ENCODE measurements at regions not wholly inside any gene's neighbourhood (a gene's known extent, or its start where the extent isn't known, plus 50 kb on each side); places are given as distances from the start of the nearest gene placed in this dataset.
"Not testable (repeated sequence)": the region's sequence is repeated elsewhere in the genome, so short reads cannot be mapped to it uniquely, and the experiment has no call there.

DNA sequence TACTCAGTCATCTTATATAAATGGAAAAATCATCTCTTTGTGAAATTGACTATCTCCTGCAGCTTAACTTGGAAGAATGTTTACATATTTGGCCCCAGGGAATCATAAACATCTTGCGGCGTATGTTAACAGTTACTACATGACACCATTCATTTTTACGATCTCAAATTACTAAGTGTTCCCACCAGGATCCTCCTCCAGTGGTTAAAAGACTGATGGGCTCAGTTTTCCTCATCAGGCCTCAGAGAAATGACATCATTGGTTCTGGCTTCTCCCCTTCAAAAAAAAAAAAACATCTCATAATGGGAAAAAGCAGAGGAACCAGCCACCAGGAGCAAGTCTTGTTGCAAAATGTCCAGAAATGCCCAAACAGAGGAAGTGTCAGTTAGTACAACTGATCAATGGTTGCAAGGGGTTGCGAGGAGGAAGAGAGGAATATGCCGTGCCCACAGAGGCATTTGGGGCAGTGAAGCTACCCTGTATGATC, 70.5 kb upstream of the LIPC start:
- no peak for DNase-seq (ENCODE audit: low read depth)

DNA sequence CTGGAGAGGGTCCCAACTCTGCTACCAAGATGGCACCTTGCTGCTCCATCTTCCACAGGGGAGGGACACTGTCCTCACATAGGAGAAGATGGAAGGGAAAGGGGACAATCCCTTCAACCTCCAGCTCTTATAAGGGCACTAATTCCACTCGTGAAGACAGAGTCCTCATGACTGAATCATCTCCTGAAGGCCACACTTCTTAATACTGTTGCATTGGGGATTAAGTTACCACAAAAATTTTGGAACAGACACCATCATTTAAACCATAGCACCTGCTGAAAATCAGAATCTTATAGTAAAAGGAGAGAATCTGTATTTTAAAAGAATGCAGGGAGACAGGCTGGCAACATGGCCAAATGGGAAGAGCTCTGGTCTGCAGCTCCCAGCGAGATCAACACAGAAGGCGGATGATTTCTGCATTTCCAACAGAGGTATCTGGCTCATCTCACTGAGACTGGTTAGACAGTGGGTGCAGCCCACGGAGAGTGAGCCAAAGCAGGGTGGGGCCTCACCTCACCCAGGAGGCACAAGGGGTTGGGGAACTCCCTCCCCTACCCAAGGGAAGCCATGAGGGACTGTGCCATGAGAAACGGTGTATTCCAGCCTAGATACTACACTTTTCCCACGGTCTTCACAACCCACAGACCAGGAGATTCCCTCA, 69.4 kb upstream of the LIPC start:
- no peak for DNase-seq (ENCODE audit: low read depth)

DNA sequence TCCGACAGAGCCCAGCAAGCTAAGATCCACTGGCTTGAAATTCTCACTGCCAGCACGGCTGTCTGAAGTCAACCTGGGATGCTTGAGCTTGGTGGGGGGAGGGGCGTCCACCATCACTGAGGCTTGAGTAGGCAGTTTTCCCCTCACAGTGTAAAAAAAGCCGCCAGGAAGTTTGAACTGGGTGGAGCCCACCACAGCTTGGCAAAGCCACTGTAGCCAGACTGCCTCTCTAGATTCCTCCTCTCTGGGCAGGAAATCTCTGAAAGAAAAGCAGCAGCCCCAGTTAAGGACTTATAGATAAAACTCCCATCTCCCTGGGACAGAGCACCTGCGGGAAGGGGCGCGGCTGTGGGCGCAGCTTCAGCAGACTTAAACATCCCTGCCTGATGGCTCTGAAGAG, 68.7 kb upstream of the LIPC start:
- not testable (repeated sequence) for DNase-seq (ENCODE audit: low read depth)

DNA sequence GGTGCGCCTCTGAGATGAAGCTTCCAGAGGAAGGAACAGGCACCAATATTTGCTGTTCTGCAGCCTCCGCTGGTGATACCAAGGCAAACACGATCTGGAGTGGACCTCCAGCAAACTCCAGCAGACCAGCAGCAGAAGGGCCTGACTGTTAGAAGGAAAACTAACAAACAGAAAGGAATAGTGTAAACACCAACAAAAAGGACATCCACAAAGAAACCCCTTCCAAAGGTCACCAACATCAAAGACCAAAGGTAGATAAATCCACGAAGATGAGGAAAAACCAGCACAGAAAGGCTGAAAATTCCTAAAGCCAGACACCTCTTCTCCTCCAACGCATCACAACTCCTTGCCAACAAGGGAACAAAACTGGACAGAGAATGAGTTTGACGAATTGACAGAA, 68.1 kb upstream of the LIPC start:
- not testable (repeated sequence) for DNase-seq (ENCODE audit: low read depth)

DNA sequence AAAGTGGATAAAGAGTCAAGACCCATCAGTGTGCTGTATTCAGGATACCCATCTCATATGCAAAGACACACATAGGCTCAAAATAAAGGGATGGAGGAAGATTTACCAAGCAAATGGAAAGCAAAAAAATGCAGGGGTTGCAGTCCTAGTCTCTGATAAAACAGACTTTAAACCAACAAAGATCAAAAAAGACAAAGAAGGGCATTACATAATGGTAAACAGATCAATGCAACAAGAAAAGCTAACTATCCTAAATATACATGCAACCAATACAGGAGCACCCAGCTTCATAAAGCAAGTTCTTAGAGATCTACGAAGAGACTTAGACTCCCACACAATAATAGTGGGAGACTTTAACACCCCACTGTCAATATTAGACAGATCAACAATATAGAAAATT, 66.7 kb upstream of the LIPC start:
- DNase-seq (ENCODE audit: low read depth) = not testable (repeated sequence)

DNA sequence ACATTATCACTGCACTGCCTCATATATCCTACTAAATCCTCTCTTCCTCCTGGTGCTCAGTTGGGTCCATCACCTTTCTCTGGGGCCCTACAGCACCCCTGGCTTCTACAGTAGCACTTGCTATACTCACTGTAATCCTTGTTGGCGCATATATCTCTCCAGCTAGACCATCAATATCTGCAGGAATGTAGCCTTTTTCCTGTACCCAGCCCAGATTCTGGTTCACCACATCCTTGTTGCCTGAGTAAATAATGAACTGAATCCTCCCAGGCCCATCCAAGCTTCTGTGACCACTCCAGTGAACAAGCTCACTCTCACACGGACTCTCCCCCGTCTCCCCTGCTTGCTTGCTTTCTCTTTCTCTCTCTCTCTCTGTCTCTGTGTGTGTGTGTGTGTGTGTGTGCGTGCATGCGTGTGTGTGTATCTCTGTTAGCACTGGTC, 62.5 kb upstream of the LIPC start:
- peak; percentile 53 for DNase-seq (ENCODE audit: low read depth)

- no peak for DNase-seq (ENCODE audit: low read depth)
Observed at GRCh38 chr15:58369956-58370355, 61.8 kb upstream of the LIPC start.

GRCh38 chr15:58374147-58374546, 57.6 kb upstream of the LIPC start:
- DNase-seq (ENCODE audit: low read depth) = no peak

DNA sequence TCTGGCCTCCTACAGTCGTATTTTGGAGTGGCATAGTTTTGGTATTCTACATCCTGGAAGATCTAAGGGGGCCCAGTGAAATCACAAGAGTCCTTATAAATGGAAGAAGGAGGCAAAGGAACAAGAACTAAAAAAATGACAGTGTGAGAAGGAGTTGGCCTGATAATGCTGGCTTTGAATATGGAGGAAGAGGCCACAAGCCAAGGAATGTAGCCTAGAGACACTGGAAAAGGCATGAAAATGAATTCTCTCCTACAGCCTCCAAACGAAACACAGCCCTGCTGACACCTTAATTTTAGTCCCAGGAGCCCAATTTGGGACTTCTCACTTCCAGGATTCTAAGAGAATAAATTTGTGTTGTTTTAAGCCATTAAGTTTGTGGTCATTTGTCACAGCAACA, 54.6 kb upstream of the LIPC start:
- DNase-seq (ENCODE audit: low read depth) = no peak

- DNase-seq (ENCODE audit: low read depth) = no peak
Observed at GRCh38 chr15:58378241-58379085, 53.3 kb upstream of the LIPC start.

- DNase-seq (ENCODE audit: low read depth) = not testable (repeated sequence)
Observed at GRCh38 chr15:58379454-58379853, 52.3 kb upstream of the LIPC start.

DNA sequence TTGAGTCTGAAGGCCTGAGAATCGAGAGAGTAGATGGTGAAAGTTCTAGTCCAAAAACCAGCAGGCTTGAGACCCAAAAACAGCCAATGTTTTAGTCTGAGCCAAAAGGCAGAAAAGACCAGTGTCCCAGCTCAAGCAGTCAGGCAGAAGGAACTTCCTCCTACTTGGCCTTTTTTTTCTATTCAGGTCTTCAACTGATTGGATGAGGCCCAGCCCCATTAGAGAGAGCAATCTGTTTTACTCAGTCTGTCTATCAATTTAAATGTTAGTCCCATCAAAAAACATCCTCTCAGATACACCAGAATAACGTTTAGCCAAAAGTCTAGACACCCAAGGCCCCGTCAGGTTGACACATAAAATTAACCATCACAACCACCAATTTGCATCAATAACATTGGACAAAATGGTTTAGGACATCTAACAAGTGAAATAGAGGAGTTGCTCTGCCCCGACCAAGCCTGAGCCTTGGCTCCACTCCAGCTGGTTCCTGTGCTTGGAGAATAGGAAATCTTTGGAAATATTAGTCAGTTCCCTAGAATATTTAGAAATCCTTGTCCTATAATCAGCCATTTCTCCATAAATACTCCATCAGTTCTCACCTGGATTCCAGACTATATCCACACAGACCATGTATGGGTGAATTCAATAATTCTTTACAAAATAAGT, 51.4 kb upstream of the LIPC start:
- DNase-seq (ENCODE audit: low read depth) = no peak

GRCh38 chr15:58381697-58382096, 50.1 kb upstream of the LIPC start:
- DNase-seq (ENCODE audit: low read depth) = no peak

All from CMK (cell line).